ENCODE measurements at regions not wholly inside any gene's neighbourhood (a gene's known extent, or its start where the extent isn't known, plus 50 kb on each side); places are given as distances from the start of the nearest gene placed in this dataset.

- Mint-ChIP-seq H3K4me3 (no peak overlapping the region), H3K36me3 (ENCODE audit: low read depth) (no peaks in the 10 kb centered on the region), H3K27me3 (ENCODE audit: insufficient read depth) (no peaks in the 10 kb centered on the region), H3K27ac (no peak overlapping the region), H3K9me3 (no peaks in the 10 kb centered on the region), H3K4me1 (ENCODE audit: low read depth) (no peaks in the 10 kb centered on the region)
- DNase-seq (ENCODE audit: low spot score), result no peak
- intact Hi-C loops (cut with micrococcal nuclease), result no loop called here
Measured at GRCh38 chr5:14048434-14048833, 94.7 kb upstream of the TRIO start.

DNA sequence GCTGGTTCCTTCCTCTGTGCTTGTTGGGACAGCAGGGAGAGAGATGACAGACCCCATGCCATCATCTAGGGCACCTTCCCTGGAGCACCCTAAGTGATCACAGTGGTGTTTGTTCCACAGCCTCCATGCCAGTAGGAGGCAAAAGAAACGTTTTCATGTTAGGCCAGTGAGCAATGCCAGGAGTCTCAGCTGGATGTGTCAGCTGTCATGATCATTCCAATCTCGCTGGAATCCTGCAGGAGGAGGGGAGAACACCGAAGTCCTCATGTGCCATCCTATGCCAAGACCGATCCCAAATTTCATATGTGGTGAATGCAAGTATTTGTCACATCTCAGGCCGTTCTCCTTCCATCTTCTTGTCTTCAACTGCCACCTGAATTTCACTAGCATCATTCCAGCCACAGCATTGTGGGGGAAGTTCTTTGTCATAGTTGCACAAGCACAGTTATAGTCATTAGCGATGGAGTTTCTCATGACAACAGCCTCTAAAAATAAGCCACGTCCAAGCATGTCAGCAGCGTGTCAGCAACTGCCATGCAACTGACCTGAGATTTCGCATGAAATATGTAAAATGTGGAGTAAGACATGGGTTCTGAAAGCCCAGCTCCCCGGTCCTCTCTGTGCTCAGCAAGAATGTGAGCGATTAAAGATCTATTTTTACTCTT lies 97.2 kb upstream of the DNAH5 start:
- no peak for DNase-seq (ENCODE audit: low spot score)
- intact Hi-C loops (cut with micrococcal nuclease), result no loop called here
- peaks cover 4% of the 10 kb centered on the region for H3K27me3 Mint-ChIP-seq (ENCODE audit: insufficient read depth)
- no peak overlapping the region for H3K4me3 Mint-ChIP-seq
- H3K9me3 Mint-ChIP-seq, result no peaks in the 10 kb centered on the region
- H3K4me1 Mint-ChIP-seq (ENCODE audit: low read depth), result no peaks in the 10 kb centered on the region
- H3K27ac Mint-ChIP-seq, result no peak overlapping the region
- no peaks in the 10 kb centered on the region for H3K36me3 Mint-ChIP-seq (ENCODE audit: low read depth)

DNA sequence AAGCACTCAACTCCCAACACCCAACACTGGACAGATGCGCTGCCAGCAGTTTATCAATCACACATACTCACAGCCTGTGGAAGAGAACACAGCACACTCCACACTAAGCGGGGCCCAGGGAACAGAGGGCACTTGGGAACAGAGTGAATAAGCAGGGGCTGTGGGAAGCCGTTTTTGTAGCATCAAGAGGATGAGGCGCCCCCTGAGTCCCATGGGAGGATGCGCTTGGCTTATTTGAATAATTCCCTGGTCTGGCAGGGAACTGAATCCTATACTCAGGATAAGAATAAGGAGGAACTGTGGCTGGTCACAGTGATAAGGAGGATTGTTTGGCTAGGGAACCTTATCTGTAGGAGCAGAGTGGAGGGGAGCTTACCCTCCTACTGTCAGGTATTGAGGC lies 96.1 kb upstream of the DNAH5 start:
- H3K4me3 Mint-ChIP-seq, result no peak overlapping the region
- no peaks in the 10 kb centered on the region for H3K4me1 Mint-ChIP-seq (ENCODE audit: low read depth)
- intact Hi-C loops (cut with micrococcal nuclease), result no loop called here
- no peaks in the 10 kb centered on the region for H3K9me3 Mint-ChIP-seq
- H3K27ac Mint-ChIP-seq, result no peak overlapping the region
- no peaks in the 10 kb centered on the region for H3K36me3 Mint-ChIP-seq (ENCODE audit: low read depth)
- H3K27me3 Mint-ChIP-seq (ENCODE audit: insufficient read depth), result peaks cover 4% of the 10 kb centered on the region
- no peak for DNase-seq (ENCODE audit: low spot score)

- no peaks in the 10 kb centered on the region for H3K4me1 Mint-ChIP-seq (ENCODE audit: low read depth)
Measured at GRCh38 chr5:14039576-14039975, 95.1 kb upstream of the DNAH5 start.

GRCh38 chr5:14039063-14039462 lies 94.6 kb upstream of the DNAH5 start:
- Mint-ChIP-seq H3K4me1 (ENCODE audit: low read depth) (no peaks in the 10 kb centered on the region), H3K9me3 (no peaks in the 10 kb centered on the region), H3K4me3 (no peak overlapping the region), H3K36me3 (ENCODE audit: low read depth) (no peaks in the 10 kb centered on the region), H3K27me3 (ENCODE audit: insufficient read depth) (peaks cover 4% of the 10 kb centered on the region), H3K27ac (no peak overlapping the region)
- intact Hi-C loops (cut with micrococcal nuclease), result no loop called here
- DNase-seq (ENCODE audit: low spot score), result no peak

More at GRCh38 chr5:14039576-14039975, 95.1 kb upstream of the DNAH5 start:
- intact Hi-C loops (cut with micrococcal nuclease), result no loop called here
- Mint-ChIP-seq H3K9me3 (no peaks in the 10 kb centered on the region), H3K27me3 (ENCODE audit: insufficient read depth) (peaks cover 4% of the 10 kb centered on the region), H3K4me3 (no peak overlapping the region), H3K36me3 (ENCODE audit: low read depth) (no peaks in the 10 kb centered on the region), H3K27ac (no peak overlapping the region)
- DNase-seq (ENCODE audit: low spot score), result no peak

GRCh38 chr5:14038341-14038959 lies 94.0 kb upstream of the DNAH5 start:
- no peaks in the 10 kb centered on the region for H3K36me3 Mint-ChIP-seq (ENCODE audit: low read depth)
- DNase-seq (ENCODE audit: low spot score), result no peak
- no peak overlapping the region for H3K4me3 Mint-ChIP-seq
- no peaks in the 10 kb centered on the region for H3K9me3 Mint-ChIP-seq
- intact Hi-C loops (cut with micrococcal nuclease), result no loop called here
- H3K4me1 Mint-ChIP-seq (ENCODE audit: low read depth), result no peaks in the 10 kb centered on the region
- H3K27ac Mint-ChIP-seq, result no peak overlapping the region
- peaks cover 4% of the 10 kb centered on the region for H3K27me3 Mint-ChIP-seq (ENCODE audit: insufficient read depth)

DNA sequence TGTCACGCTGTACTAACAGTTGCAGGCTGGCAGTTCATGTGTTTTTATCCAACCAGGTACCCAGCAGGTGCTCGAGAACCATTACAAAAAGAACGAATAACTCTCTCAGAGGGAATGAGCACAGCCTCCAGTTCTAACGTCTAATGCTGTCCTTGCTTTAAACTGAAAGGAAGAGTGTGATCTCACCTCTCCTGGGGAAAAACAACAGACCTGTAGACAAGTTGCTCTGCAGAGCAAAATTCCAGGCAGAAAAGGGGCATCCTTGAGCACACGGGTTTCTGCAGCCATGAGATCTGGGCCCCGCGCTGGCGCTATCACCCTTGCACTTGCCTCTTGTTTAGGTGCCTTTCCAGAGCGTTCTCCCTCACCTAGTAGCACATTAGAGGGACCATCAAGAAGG lies 92.5 kb upstream of the DNAH5 start:
- H3K27me3 Mint-ChIP-seq (ENCODE audit: insufficient read depth), result peaks cover 4% of the 10 kb centered on the region
- H3K4me3 Mint-ChIP-seq, result no peak overlapping the region
- H3K4me1 Mint-ChIP-seq (ENCODE audit: low read depth), result no peaks in the 10 kb centered on the region
- H3K36me3 Mint-ChIP-seq (ENCODE audit: low read depth), result no peaks in the 10 kb centered on the region
- intact Hi-C loops (cut with micrococcal nuclease), result no loop called here
- DNase-seq (ENCODE audit: low spot score), result no peak
- no peak overlapping the region for H3K27ac Mint-ChIP-seq
- H3K9me3 Mint-ChIP-seq, result no peaks in the 10 kb centered on the region

- H3K27me3 Mint-ChIP-seq (ENCODE audit: insufficient read depth), result peaks cover 4% of the 10 kb centered on the region
- H3K4me3 Mint-ChIP-seq, result no peak overlapping the region
Measured at GRCh38 chr5:14036514-14036913, 92.0 kb upstream of the DNAH5 start.

DNA sequence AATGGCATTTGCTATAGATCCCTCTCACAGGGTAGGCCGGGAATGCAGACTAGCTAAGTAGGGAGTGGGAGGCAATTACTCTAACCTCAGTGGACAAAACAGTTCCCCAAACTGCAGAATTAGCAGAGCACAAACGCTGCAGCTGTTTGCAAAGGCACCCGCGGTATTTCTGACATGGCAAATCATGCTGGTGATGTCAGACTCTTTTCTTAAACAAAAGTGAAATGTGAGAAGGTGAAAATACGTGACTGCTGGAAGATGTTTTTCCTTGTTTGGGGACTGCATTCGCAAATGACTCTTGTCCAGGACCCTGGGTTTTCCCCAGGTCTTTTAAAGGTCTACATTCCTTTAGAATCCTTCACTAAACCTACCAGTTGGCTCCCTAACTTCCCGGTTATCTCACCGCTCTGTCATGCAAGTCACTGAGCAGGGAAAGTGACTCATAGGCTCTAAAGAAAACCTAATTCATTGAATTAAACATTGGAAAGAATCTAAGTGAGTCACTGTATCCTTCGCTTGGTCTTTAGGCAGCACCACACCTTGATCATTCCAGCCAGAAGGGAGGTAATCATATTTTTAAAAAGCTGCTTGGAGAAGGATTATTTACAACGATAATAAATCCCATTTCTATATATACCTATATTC lies 91.5 kb upstream of the DNAH5 start:
- H3K27ac Mint-ChIP-seq, result no peak overlapping the region
- H3K27me3 Mint-ChIP-seq (ENCODE audit: insufficient read depth), result peaks cover 4% of the 10 kb centered on the region
- H3K9me3 Mint-ChIP-seq, result no peaks in the 10 kb centered on the region
- no peak overlapping the region for H3K4me3 Mint-ChIP-seq
- H3K36me3 Mint-ChIP-seq (ENCODE audit: low read depth), result no peaks in the 10 kb centered on the region
- intact Hi-C loops (cut with micrococcal nuclease), result no loop called here
- H3K4me1 Mint-ChIP-seq (ENCODE audit: low read depth), result no peaks in the 10 kb centered on the region
- no peak for DNase-seq (ENCODE audit: low spot score)

More at GRCh38 chr5:14036514-14036913, 92.0 kb upstream of the DNAH5 start:
- no peaks in the 10 kb centered on the region for H3K9me3 Mint-ChIP-seq
- no peak for DNase-seq (ENCODE audit: low spot score)
- H3K36me3 Mint-ChIP-seq (ENCODE audit: low read depth), result no peaks in the 10 kb centered on the region
- no peaks in the 10 kb centered on the region for H3K4me1 Mint-ChIP-seq (ENCODE audit: low read depth)
- intact Hi-C loops (cut with micrococcal nuclease), result no loop called here
- H3K27ac Mint-ChIP-seq, result no peak overlapping the region

DNA sequence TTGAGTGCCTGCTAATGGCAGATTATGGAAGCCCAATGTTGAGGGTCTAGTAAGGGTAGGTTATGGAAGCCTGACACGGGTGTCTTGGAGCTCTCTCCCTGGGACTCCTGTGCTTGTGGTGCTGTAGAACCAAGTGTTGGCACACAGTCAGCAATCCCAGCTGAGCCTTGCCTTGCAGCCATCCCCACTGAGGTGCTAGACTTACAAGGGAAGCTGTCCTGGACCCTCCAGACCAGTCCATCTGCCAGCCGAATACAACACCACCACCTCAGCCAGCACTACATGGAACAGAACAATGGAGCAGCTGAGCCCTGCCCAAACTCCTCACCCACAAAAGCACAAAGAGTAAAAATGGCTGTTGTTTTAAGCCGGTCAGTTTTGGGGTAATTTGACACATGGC lies 90.5 kb upstream of the DNAH5 start:
- Mint-ChIP-seq H3K27me3 (ENCODE audit: insufficient read depth) (peaks cover 4% of the 10 kb centered on the region), H3K9me3 (no peaks in the 10 kb centered on the region), H3K36me3 (ENCODE audit: low read depth) (no peaks in the 10 kb centered on the region), H3K27ac (no peak overlapping the region), H3K4me1 (ENCODE audit: low read depth) (no peaks in the 10 kb centered on the region), H3K4me3 (no peak overlapping the region)
- intact Hi-C loops (cut with micrococcal nuclease), result no loop called here
- DNase-seq (ENCODE audit: low spot score), result no peak

GRCh38 chr5:14032918-14033317 lies 88.4 kb upstream of the DNAH5 start:
- Mint-ChIP-seq H3K9me3 (no peaks in the 10 kb centered on the region), H3K4me3 (no peak overlapping the region), H3K4me1 (ENCODE audit: low read depth) (no peaks in the 10 kb centered on the region), H3K27ac (no peak overlapping the region), H3K27me3 (ENCODE audit: insufficient read depth) (peaks cover 4% of the 10 kb centered on the region), H3K36me3 (ENCODE audit: low read depth) (no peaks in the 10 kb centered on the region)
- intact Hi-C loops (cut with micrococcal nuclease), result no loop called here
- no peak for DNase-seq (ENCODE audit: low spot score)

DNA sequence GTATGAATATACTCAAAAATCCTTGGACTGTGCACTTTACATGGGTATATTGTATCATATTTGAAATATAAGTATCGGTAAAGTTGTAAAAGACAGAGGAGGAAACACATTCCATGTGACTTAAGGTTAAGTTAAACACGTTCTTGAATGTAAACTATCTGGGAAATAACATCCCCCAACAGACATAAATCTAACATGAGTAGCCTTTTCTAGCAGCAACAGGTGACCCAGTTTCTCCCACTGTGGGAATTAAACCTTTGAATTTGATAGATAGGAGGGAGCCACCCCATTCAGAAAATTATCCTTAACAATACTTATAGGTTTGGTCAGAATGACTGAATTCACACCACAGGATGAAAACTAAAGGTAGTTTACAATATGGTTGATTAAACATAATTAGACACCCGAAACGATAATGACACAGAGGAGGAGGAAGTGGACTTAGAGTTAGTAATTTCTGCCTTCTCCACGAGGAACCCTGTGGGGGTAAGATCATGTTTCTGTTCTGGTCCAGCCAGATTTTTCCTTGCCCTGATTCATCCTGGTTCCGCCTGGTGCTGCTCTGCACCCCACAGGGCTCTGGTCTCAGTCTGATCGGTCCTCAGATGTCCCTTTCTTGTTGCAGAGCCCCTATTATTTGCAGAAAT lies 84.6 kb upstream of the DNAH5 start:
- H3K4me1 Mint-ChIP-seq (ENCODE audit: low read depth), result no peaks in the 10 kb centered on the region
- H3K27me3 Mint-ChIP-seq (ENCODE audit: insufficient read depth), result no peaks in the 10 kb centered on the region
- H3K36me3 Mint-ChIP-seq (ENCODE audit: low read depth), result no peaks in the 10 kb centered on the region
- no peak for DNase-seq (ENCODE audit: low spot score)
- H3K4me3 Mint-ChIP-seq, result no peak overlapping the region
- H3K9me3 Mint-ChIP-seq, result no peaks in the 10 kb centered on the region
- H3K27ac Mint-ChIP-seq, result no peak overlapping the region
- intact Hi-C loops (cut with micrococcal nuclease), result no loop called here

DNA sequence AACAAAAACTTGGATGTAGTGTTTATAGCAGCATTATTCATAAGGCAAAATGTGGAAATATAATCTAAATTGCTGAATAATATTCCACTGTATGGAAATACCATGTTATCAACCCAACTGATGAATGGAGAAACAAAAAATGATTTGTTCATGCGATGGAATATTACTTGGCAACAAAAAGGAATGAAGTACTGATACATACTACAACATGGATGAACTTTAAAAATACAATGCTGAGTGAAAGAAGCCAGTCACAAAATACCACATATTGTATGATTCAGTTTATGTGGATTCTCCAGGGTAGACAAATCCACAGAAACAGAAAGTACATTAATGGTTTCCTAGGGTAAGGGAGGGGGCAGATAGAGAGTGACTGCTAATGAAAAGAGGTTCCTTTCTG lies 83.7 kb upstream of the DNAH5 start:
- Mint-ChIP-seq H3K4me1 (ENCODE audit: low read depth) (no peaks in the 10 kb centered on the region), H3K36me3 (ENCODE audit: low read depth) (no peaks in the 10 kb centered on the region), H3K27ac (no peak overlapping the region), H3K4me3 (no peak overlapping the region), H3K27me3 (ENCODE audit: insufficient read depth) (no peaks in the 10 kb centered on the region), H3K9me3 (no peaks in the 10 kb centered on the region)
- intact Hi-C loops (cut with micrococcal nuclease), result no loop called here
- DNase-seq (ENCODE audit: low spot score), result no peak
